Epithelial cell of esophagus (primary cell): ENCODE measurements at regions not wholly inside any gene's neighbourhood (a gene's known extent, or its start where the extent isn't known, plus 50 kb on each side); places are given as distances from the start of the nearest gene placed in this dataset.

Source experiments
- DNase-seq: peaks from one replicate; pipeline ENCODE4 v3.0.0; 2010; ENCODE audit warnings: low read depth
- H3K4me3 ChIP-seq: 2 replicates; pipeline ENCODE4 v1.5.1; 2011; ENCODE audit warnings: mild to moderate bottlenecking, low read length, control low read depth
- TF ChIP-seq, protein P1 (sequence below): IDR thresholded peaks from 2 replicates; pipeline ENCODE4 v1.5.1; 2011; ENCODE audit warnings: low read depth, mild to moderate bottlenecking, low read length, control low read depth, inconsistent platforms; ENCODE audit not compliant: insufficient read depth; ENCODE audit errors: missing control alignments

DNA sequence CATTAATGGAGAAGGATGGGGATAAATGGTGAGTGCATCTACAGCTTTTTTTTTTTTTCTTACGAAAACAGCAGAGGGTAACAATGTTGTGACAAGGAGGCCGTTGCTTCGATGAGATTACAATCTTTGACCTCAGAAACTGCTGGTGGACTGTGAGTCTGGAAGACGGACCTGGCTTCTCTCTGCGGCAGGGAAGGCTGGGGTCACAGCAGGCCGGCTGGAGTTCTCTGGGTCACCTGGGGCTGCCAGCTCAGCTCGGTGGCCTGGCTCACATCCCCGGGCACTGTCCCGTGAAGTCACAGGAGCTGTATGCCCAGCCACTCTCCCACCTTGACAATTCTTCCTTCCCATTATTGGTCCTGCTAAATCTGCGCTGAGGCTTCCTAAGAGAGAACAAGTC is 160.8 kb downstream of the ACKR3 start:
- TF ChIP-seq, protein P1, sequence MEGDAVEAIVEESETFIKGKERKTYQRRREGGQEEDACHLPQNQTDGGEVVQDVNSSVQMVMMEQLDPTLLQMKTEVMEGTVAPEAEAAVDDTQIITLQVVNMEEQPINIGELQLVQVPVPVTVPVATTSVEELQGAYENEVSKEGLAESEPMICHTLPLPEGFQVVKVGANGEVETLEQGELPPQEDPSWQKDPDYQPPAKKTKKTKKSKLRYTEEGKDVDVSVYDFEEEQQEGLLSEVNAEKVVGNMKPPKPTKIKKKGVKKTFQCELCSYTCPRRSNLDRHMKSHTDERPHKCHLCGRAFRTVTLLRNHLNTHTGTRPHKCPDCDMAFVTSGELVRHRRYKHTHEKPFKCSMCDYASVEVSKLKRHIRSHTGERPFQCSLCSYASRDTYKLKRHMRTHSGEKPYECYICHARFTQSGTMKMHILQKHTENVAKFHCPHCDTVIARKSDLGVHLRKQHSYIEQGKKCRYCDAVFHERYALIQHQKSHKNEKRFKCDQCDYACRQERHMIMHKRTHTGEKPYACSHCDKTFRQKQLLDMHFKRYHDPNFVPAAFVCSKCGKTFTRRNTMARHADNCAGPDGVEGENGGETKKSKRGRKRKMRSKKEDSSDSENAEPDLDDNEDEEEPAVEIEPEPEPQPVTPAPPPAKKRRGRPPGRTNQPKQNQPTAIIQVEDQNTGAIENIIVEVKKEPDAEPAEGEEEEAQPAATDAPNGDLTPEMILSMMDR, result no peak
- no peak for DNase-seq
- no peak overlapping the region for H3K4me3 ChIP-seq

DNA sequence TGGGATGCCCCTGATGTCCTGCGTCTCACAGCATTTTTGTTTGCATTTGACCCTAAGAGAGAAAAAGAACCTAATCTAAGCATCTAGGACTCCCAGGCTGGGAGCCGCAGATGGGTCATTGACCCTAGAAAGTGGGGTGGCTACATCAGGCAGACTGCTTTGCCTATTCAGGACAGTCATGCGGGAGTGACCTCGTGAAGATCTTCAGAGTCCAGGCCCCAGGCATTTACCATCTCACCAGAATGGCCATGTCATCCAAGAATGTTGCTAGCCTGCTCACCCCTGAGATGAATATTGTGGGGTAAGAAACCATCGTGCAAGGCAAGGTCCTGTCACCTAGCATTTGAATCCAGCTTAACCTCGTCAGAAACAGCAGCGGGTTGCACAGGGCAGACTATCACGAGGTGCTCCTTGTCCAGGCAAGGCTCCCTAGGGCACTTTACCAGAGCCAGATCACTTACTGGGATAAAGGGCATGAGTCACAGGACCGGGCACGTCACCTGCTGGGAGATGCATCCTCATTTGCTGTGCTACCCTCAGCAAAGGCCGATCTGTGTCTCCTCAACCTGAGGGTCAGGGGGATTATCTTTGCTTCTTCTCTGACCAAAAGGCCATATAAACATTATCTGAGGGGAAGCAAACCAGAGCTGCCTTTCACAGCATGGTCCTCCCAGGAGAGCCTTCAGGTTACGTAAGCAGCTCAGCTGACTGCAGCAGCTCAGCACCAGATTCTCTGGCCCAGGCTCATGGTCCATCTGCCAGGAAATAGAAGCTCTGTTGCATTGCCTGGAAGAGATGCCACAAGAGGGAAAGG is 162.3 kb downstream of the ACKR3 start:
- H3K4me3 ChIP-seq, result no peak overlapping the region
- DNase-seq, result peak; percentile 73
- TF ChIP-seq, protein P1, result no peak

GRCh38 chr2:236733156-236733555 is 163.5 kb downstream of the ACKR3 start:
- no peak for DNase-seq
- TF ChIP-seq, protein P1, result no peak
- no peak overlapping the region for H3K4me3 ChIP-seq

DNA sequence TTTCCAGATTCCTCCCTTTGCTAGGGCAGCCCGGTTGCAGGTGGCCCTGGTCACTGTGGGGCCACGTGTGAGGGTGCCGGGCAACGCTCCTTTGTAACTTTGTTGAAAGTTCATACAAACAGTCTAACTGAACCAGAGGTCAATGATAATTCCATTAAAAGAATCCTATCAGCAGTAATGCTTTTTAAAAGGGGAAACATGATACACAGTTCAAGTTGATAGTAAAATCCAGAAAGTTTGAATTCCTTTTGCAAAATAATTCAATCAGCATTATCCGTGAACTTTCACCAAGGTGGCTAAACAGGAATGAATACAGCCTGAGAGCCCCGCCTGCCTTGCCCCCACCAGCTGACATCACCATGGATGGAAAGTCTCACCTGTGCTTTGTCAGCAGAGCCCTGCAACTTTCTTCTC is 166.2 kb downstream of the ACKR3 start:
- DNase-seq, result no peak
- no peak overlapping the region for H3K4me3 ChIP-seq
- TF ChIP-seq, protein P1, result no peak

- TF ChIP-seq, protein P1, result no peak
- no peak overlapping the region for H3K4me3 ChIP-seq
- no peak for DNase-seq
Measured at GRCh38 chr2:236738030-236738429, 168.4 kb downstream of the ACKR3 start.

- DNase-seq, result no peak
- TF ChIP-seq, protein P1, result no peak
- H3K4me3 ChIP-seq, result no peak overlapping the region
Measured at GRCh38 chr2:236738896-236739295, 169.3 kb downstream of the ACKR3 start.

DNA sequence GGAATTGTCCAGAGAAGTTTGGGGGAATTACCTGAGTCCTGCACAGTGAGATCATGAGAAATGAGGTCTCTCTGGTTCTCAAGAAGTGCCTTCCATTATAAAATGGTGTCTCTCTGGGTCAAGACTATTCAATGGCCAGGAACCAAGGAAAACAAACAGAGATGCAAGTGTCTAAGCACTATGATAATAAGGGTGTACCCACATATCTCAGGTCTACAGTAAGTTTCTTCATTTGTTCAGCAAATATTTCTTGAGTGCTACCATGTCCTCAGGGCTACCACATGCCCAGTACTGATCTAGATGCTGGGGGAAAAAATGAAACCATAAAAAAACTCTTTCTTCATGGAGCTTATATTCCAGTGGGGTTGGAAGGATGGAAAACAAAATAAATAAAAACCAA is 170.0 kb downstream of the ACKR3 start:
- no peak overlapping the region for H3K4me3 ChIP-seq
- DNase-seq, result no peak
- TF ChIP-seq, protein P1, result no peak
